HG03175 (cell line): ENCODE measurements at regions not wholly inside any gene's neighbourhood (a gene's known extent, or its start where the extent isn't known, plus 50 kb on each side); places are given as distances from the start of the nearest gene placed in this dataset.
A peak's percentile ranks its signal among the peaks of the same experiment; 100 is the strongest.

ENCODE experiments used
- ATAC-seq: cut with Tn5 transposase; IDR thresholded peaks from one replicate; pipeline ENCODE4 v1.9.1; 2021; ENCODE audit warnings: mild to moderate bottlenecking, moderate library complexity; ENCODE audit not compliant: unreplicated experiment

DNA sequence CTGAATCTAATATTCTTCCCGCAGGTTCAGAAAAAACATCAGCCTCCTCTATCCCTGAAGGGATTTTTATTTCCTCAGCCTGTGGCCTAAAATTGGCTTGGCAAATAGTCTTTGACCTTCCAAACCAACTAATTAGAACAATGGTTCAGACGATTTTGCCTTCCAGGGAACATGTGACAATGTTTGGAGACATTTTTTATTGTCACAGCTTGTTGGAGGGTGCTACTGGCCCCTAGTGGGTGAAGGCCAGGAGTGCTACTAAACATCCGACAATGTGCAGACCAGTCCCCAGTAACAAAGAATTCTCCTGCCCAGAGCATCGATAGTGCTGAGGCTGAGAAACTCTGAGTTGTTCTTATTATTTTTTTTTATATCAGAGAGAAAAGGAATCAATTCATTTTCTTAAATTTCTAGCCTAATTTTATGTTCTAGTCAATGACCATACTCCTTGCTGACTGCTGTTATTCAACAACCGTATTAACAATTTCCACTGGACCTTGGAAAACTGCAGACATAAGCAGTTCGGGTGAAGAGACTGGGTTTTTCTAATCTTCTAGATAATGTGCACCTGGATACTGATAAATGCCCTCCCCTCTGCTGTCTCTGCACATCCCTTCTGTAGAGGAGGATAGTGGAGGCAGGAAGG lies 280.7 kb downstream of the LMX1A start:
- ATAC-seq = no peak

DNA sequence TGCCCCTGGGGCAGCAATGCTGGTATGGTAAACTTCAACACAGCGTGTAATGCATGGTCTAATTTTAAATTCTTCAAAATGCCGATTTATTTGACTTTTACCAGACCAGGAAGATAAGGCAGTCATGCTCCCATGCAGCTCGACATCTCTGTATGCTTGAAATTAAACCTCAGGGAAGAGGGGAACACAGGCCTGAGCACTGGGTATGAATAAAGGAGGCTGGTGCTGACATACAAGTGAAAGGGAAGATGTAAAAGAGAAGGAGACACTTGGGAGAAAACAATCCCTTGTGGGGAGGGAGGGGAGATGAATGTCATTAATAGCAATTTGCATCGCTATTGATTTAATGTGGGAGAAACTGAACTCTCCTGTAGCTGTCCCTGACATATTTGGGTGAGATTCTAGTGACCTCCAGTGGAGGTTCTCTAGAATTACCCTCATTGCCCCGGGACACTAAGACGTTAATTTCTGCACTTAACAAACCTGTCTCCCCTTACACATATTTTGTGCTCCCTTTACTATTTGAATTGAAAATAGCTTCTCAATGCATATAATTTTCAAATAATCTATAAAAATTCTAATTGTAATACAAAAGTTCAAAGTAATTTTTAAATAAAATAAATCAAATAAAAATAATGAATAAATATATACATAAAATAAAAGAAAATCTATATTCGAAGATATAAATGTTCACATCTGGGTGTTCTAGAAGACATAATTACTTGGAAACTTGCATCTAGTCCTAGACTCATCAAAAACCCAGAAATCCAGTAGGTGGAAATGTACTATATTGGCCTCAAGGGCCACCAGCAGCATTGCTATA lies 283.1 kb downstream of the LMX1A start:
- peak; percentile 68 for ATAC-seq

DNA sequence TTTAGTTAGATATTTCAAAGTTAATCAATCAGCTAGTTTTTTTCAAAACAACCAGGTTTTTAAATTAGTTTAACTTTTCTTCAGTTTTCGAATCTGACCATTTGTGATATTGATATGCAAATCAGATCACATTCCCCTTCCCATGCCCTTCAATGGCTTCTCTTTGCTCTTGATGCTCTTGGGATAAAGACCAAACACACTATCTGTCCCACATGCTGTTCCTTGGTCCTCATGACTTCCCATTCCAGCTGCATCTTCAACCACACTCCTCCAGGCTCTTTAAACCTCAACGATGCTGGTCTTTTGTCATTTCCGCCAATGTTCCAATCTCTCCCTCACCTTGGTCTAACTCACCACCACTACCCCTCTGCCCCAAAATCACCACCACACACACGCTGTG lies 285.8 kb downstream of the LMX1A start:
- ATAC-seq = no peak

DNA sequence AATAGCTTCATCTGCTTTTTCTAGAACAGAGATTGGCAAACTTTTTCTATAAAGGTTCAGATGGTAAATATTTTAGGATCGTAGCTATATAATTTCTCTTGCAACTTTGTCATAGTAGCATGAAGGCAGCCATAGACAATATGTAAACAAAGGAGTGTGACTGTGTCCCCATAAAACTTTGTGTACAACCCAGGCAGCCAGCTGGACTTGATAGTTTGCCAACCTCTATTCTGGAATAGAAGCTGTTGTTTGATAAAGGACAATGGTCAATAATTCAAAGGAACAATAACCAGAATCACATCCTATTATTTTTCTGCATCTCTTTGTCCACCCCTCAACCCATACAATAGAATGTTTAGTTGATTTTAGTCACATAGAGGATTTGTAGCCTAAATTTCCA lies 286.7 kb downstream of the LMX1A start:
- ATAC-seq = no peak

DNA sequence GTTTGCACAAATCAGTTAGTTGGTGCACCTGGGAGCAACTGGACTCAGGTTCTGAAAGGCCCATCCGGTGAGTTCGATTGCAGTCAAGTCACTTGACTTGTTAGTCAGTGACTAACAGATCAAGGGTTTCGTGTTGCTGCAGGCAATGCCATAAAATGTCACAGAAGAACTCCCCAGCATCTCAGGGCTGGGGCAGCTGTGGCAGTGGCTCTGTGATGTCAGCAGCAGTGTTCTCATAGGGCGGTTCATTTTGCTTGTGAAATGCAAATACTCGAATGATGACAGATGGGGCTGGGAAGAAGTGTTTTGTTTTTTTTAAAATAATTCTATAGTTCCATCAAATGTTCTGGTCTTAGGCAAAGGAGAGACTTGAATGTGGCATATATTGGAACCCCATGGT lies 287.8 kb downstream of the LMX1A start:
- no peak for ATAC-seq

DNA sequence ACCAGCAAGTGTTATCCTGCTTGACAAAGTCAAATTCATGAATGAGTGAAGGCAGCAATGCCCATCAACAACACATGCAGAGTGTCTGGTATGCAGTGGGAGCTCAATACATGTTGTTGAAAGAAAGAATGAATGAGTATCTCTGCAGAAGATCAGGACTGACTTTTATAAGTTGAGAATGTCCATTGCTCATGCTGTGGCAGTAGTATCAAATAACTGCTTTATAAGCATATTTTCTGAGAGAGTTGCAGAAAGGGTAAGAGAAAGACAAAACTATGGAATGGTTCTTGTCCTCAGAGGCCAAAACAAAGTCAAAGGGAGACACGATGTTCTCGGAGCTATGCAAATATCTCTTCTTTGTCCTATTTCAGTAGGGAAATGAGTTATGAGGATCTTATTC lies 288.7 kb downstream of the LMX1A start:
- no peak for ATAC-seq

DNA sequence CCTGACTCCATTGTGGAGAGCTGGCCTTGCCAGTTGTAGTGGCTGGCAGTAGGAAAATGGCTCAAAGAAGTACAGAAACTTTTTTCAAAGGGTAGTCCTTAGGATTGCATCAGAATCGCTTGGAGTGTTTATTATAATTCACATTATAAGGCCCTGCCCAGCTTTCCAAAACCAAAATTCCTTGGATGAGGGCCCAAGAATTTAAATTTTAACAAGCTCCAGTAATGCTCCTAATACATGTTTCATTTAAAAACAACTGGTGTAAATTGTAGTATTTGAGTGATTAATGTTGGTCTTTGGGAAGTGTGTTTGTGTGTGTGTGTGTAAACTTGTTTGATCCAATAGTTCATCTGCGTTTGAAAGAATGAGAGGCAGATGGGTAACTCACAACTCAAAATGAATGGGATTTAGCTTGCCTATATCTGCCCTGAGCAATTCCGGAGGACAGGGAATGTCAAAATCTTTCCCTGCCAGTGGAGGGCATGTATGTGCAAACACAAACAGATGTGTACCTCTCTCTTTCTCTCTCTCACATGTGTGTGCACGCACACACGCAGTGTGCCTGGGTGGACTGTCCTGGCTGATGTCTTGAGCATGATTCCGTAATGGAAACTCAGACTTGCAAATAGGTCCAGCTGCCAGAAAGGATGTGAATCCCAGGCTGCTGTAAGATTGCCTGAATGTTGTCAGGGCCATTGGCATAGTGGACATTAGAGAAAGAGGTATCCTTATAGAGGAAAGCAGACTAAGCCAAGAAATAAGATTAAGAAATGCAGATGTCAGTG lies 293.1 kb downstream of the LMX1A start:
- ATAC-seq = no peak

DNA sequence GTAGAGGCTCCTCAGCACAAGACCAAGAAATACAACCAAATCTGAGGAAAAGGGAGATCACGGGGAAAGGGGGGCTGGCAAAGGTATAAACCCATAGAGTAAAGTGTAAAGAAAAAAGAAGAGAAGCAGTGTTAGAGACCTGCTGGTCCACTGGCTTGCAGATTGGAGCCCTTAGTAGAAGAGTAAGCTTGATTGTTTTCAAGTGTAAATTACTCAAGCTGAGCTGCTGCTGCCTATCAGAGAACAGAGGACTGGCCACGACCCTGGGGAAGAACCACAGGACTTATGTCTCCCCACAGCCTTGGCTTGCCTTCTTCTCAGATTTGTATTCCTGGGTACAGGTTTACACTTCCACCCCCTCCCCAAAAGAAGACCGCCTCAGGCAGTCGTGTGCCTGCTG lies 294.2 kb downstream of the LMX1A start:
- ATAC-seq = no peak

DNA sequence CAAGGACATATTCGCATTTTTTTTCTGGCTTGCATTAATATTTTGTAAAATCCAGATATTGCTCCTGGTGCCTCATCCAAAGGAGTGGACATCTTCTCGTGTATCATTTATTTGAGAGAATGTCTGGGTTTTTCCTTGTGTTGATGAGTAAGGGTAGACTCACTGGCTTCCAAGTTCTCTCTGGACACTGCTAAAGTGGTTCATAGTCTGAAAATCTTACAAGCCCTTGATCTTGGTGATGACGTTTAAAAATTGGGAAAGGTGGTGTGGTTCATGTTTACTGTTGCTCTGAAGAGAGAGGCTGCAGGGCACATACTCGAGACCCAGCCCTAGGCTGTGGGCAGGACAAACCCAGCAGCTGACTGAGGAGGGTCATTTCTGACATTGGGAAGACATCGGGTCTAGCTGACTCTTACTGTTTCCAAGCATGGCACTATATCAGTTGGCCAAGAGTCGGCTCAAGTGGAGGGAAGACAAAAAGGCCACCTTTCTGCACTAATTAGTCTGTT lies 296.2 kb downstream of the LMX1A start:
- no peak for ATAC-seq

DNA sequence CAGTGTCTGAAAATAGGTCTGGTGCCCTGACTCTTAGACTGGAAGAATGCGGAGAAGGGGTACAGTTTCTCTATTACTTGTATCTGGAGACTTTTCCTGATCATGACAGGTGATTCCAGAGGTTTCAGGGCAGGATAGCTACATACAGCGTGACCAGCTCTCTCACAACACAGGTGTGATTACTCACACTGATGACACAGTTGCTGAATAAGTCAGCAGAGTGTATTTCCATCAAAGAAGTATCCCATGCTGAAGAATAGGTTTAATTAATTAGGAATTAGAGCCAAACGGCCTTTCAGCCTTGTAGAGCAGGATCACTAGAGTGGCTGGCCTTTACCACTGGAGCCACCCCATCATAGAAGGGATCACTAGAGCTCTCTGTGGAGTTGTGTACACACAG lies 298.6 kb downstream of the LMX1A start:
- ATAC-seq = no peak

DNA sequence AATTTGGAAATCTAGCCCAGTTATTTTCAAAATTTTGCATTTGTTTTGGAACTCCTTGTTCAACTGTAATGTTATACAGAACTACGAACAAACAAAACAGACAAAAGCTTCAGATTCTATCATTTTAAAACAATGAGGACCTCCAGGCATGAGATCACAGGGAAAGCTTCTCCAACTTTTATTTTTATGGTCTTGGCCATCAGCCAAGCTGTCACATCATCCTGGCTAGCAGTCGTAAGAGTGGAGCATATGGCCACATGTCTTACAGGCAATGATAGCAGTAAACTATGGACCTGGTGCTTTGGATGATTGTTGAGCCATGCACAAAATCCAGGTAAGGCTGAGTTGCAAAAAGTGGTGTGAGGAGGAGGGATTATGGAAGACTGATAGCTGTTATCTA lies 299.6 kb downstream of the LMX1A start:
- no peak for ATAC-seq

DNA sequence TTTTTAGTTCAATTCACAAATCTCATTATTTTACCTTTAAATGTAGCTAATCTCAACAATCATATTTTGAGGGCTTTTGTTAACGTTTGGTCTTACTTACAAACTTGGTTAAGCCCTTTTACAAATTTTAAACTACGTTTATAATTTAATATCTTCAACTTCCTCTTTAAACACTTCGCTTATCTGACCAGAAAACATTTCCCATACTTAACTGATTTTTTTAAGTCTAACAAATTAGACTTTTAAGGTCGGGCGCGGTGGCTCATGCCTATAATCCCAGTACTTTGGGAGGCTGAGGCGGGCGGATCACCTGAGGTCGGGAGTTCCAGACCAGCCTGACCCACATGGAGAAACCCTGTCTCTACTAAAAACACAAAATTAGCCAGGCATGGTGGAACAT lies 300.9 kb downstream of the LMX1A start:
- ATAC-seq = no peak

DNA sequence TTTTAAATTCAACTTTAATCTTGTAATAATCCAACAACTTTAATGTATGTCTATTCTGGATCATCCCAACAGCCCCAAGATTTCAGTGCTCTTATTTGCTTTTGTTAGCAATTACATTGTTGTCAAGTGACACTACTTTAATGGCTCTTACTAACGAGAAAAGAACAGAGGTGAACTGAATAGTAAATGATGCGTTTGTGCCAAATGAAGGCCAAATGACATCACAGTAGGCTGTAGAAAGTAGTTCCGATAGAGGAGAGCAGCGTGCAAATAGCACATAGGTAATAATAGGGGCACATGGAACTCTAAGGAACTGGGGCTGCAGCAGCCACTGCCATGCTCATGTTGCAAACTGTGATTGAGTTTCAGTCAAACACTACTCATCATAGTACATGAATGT lies 301.9 kb downstream of the LMX1A start:
- no peak for ATAC-seq

DNA sequence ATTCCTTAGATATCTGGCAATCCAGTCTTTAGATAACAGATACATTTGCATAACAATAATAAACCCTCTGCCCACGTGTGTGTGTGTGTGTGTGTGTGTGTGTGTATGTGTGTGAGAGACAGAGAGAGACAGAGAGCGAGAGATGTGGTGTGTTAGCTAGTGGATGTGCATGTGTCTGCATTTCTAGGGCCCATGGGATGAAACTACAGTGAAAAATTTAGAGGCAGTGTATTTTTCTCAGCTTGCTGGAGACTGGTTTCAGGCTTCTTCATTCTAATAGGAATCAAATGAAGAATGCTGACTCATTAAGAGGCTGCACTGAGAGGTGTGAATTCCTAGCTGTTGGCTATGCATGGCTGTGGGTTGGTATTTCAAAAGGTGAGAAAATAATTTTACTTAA lies 303.2 kb downstream of the LMX1A start:
- ATAC-seq = no peak

DNA sequence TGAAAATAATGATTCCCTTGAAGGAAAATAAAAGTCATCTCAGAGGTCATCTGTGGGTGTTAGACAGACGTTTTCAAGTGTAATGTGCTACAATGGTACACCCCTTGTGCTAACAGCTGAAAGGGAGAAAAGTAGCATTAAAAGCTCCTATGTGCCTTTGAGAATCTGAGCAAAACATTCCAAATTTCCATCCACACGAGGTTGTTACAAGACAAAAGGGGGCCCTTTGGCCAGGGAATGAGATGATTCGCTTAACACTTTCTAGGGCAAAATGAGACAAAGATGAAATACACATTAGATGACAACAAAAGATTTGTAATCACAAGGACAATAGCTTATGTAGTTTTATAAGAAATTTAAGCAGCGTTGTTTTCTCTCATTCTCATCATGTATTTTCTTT lies 303.6 kb downstream of the LMX1A start:
- no peak for ATAC-seq

DNA sequence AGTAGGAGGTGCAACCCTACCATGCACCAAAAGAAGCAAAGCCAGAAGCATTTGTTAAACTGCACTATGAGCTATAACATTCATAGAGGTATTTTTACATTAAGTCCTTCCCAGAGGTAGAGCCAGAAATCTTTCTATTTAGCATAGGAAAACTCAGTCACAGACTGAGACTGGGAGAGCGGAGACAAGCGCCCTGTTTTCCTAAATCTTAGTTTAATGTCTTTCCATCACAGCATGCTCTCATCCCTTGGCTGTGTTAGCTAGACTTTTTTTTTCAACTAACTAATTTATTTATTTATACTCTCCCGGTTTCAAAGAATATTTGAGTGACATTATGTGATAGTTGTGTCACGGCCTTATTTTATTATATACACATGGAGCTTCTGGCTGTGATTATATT lies 304.1 kb downstream of the LMX1A start:
- ATAC-seq = no peak

DNA sequence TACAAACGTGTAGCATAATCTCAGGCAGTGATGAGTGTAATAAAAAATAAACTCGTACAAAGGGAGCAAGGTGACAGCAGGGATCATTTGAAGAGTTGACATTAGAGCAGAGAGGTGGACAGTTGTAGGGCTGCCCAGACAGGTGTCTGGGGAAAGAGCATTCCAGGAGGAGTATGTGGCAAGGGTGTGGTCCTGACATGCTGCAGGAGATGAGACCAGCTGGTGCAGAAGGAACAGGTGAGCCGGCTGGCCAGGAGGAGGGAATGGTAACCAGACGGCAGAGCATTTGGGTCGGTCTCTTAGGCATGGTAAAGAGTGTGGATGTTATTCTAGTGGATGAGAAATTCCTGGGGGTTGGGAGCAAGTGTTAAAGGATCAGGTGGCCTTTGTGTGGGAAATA lies 306.3 kb downstream of the LMX1A start:
- ATAC-seq = no peak

DNA sequence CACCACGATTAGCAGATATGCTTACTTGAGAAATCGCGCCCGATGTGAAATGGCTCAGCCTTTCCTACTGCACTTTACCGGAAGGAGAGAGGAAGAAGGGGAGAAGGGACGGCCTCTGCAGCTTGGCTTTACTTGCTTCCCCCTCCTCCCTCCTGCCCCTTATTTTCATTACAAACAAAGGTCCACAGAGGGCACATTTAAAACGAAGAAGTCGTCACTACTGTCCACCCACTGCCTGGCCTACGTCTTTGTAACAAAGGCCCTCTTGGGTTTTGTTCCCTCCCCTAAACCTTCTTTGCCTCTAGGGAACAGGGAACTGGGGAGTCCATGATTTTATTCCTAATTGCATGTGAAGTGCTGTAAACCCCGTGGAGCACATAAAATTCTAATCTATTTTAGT lies 308.5 kb downstream of the LMX1A start:
- ATAC-seq = no peak

DNA sequence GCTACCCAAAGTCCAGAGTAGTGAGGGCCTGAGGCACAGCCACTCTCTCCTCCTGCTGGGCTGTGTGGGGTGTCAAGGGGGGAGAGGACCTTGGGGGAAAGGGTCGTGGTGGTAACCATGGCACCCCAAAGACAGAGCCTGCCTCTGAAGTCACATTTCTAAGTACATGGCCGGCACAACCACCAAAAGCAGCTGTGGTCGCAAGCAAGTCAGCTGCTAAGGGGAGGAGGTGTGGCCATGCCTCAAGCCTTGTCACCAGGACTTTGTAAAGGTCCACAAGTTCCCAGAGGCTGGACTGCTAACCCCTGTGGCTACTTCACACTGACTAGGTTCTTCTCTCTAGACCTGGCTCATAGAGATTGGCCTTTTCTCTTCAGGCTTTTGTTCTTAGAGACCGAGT lies 310.6 kb downstream of the LMX1A start:
- ATAC-seq = no peak

DNA sequence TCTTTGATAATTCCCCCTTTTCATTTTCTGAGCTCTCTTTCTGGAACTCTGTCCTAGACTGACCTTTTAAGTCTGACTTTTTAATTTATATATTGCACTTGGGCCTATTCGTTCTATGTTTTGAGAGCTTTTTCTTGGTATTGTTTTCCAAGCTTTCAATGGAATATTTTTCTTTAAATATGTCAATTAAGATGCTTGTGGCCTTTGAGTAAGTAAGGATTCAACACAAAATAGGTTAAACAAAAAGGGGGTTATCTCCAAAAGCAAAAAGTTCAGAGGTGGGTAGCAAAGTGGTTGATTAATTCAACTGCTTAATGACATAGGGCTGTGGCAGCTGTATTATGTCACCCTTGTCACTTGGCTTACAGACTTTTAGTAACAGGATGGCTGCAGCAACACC lies 315.9 kb downstream of the LMX1A start:
- no peak for ATAC-seq

DNA sequence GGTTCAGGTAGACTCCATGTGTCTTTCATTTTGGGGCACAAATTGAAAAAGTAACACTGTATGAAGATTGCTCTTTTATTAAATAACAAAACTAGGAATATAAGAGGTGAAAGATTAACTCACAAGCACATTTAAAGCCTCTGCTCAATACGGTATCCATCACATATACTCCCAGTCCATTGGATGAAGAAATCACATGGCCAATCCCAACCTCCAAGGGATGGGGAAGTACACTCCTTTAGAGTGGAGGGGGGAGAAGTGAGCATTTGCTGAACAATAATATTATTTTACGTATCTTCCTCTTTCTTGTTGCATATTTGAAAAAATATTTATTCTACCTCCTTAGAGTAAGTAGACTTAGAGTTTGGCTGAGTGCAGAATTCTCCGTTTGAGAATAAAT lies 316.5 kb downstream of the LMX1A start:
- ATAC-seq = no peak

DNA sequence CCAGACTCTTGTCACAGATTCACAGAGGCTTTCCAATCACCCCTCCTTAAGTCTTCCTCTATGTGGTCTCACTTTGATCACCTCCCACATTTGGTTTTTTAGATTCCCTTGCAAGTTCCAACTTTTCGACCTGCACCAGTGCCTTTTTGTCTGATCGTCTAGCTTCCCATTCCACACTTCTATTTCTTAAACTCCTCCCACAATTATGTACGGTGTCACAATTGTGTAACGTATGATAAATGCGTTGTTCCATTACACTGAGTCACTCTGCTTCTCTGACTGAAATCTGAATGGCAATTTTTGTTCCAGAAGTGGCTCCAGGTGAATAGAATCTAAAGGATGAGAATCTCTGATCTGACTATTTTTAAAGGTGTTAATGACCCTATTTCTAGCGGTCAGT lies 320.1 kb downstream of the LMX1A start:
- no peak for ATAC-seq
